Esophagus muscularis mucosa (tissue), 4 donors: ENCODE measurements at regions not wholly inside any gene's neighbourhood (a gene's known extent, or its start where the extent isn't known, plus 50 kb on each side); places are given as distances from the start of the nearest gene placed in this dataset.

ENCODE experiments used
- CTCF ChIP-seq, 3 experiments: fragments of 200-600 bp in 2 of 3; fragments of 450-650 bp in 1 of 3; sonication (generic) in 2 of 3; IDR thresholded peaks; one replicate each; pipeline ENCODE4 v1.5.1; 2017 to 2019; ENCODE audit warnings: antibody characterized with exemption in 3 of 3, mild to moderate bottlenecking in 2 of 3, moderate library complexity in 1 of 3
- EP300 ChIP-seq: sonication (generic); formaldehyde crosslinking; IDR thresholded peaks from one replicate; pipeline ENCODE4 v1.6.1; 2017; ENCODE audit warnings: antibody characterized with exemption
- POLR2A ChIP-seq: fragments of 450-650 bp; IDR thresholded peaks from one replicate; pipeline ENCODE4 v1.6.1; 2017; ENCODE audit warnings: antibody characterized with exemption, moderate library complexity, mild to moderate bottlenecking, low read depth
- POLR2AphosphoS5 ChIP-seq, 2 donors: sonication (generic); formaldehyde crosslinking; IDR thresholded peaks; one replicate each; pipeline ENCODE4 v1.6.1; 2017; ENCODE audit warnings: antibody characterized with exemption in 2 of 2

- TF ChIP-seq POLR2AphosphoS5 (IDR thresholded peaks at IDR 0.05) (no peak), EP300 (no peak), CTCF (IDR thresholded peaks at IDR 0.05) (no peak), POLR2A (no peak)
Measured at GRCh38 chr11:43576803-43577521, 103.6 kb upstream of the HSD17B12 start.
